A549 (cell line): ENCODE measurements at regions not wholly inside any gene's neighbourhood (a gene's known extent, or its start where the extent isn't known, plus 50 kb on each side); places are given as distances from the start of the nearest gene placed in this dataset.

ENCODE experiments used
- ATAC-seq, 2 experiments: fragments of 200-7000 bp in 1 of 2; fragments of >200 bp in 1 of 2; cut with Nextera tagmentation in 1 of 2; cut with Tn5 transposase in 1 of 2; 3 replicates each; pipeline versions ENCODE4 v1.8.0 to v1.9.1; 2018 to 2020; ENCODE audit warnings: mild to moderate bottlenecking in 1 of 2, moderate library complexity in 1 of 2
- CTCF ChIA-PET: fragments of 300-600 bp; sonication (Branson Sonifier 250); formaldehyde crosslinking; extraction: SDS; loops from one replicate; lab custom pipeline; 2021; ENCODE audit warnings: antibody characterized with exemption, inconsistent platforms; lab: Yijun Ruan, JAX
- POLR2A ChIA-PET: fragments of 350-600 bp; formaldehyde crosslinking; extraction: SDS; loops from one replicate; lab custom pipeline; 2021; ENCODE audit warnings: antibody characterized with exemption, inconsistent platforms; lab: Yijun Ruan, JAX
- DNase-seq, 2 experiments: peaks; one replicate each; pipeline versions ENCODE4 v3.0.0 to v3.0.0-alpha.2; 2011 to 2016; ENCODE audit warnings: low read depth in 1 of 2, low spot score in 1 of 2
- FAIRE-seq: peaks from 2 replicates; lab custom pipeline; 2011; peaks lifted over from hg19 to GRCh38; lab: Jason Lieb, UNC
- H3K27ac ChIP-seq, 2 experiments: fragments of >200 bp; sonication (Bioruptor Twin); formaldehyde crosslinking; 3 replicates each; pipeline ENCODE4 v1.5.1; 2016 to 2017
- H3K4me1 ChIP-seq: fragments of >200 bp; sonication (Bioruptor Twin); formaldehyde crosslinking; 3 replicates; pipeline ENCODE4 v1.6.1; 2016
- H3K4me2 ChIP-seq: fragments of >200 bp; sonication (Bioruptor Twin); formaldehyde crosslinking; 3 replicates; pipeline ENCODE4 v1.6.1; 2016
- H3K4me3 ChIP-seq: fragments of >200 bp; sonication (Bioruptor Twin); formaldehyde crosslinking; 3 replicates; pipeline ENCODE4 v1.5.1; 2016
- H3K9me3 ChIP-seq: fragments of >200 bp; sonication (Bioruptor Twin); formaldehyde crosslinking; 3 replicates; pipeline ENCODE4 v1.6.1; 2016
- BHLHE40 ChIP-seq: IDR thresholded peaks from 2 replicates; pipeline ENCODE4 v1.6.1; 2012; ENCODE audit warnings: low read depth, low read length, inconsistent platforms
- CEBPB ChIP-seq, 2 experiments: fragments of >200 bp in 1 of 2; sonication (Bioruptor Twin) in 1 of 2; formaldehyde crosslinking in 1 of 2; IDR thresholded peaks; 2 replicates each; pipeline ENCODE4 v1.6.1; 2012 to 2016
- CHD2 ChIP-seq: fragments of 150-350 bp; IDR thresholded peaks from 2 replicates; pipeline ENCODE4 v1.6.1; 2014; ENCODE audit warnings: low read length; ENCODE audit not compliant: partially characterized antibody
- CHD4 ChIP-seq: fragments of 200-600 bp; sonication (generic); IDR thresholded peaks from 2 replicates; pipeline ENCODE4 v1.6.1; 2016; ENCODE audit warnings: antibody characterized with exemption, mild to moderate bottlenecking, borderline replicate concordance
- EHMT2 ChIP-seq: fragments of 200-600 bp; sonication (generic); IDR thresholded peaks from 2 replicates; pipeline ENCODE4 v1.6.1; 2016; ENCODE audit warnings: antibody characterized with exemption, low read depth, mild to moderate bottlenecking, moderate library complexity
- FOSB ChIP-seq: fragments of 250-450 bp; sonication (Bioruptor Pico); IDR thresholded peaks from 2 replicates; pipeline ENCODE4 v1.5.0; 2020; ENCODE audit warnings: mild to moderate bottlenecking, moderate library complexity
- HEYL ChIP-seq: fragments of 250-450 bp; sonication (Bioruptor Pico); IDR thresholded peaks from 2 replicates; pipeline ENCODE4 v1.8.0; 2021; ENCODE audit warnings: mild to moderate bottlenecking, moderate library complexity
- HOXA7 ChIP-seq: fragments of 250-450 bp; sonication (Bioruptor Pico); IDR thresholded peaks from 2 replicates; pipeline ENCODE4 v1.5.0; 2020; ENCODE audit warnings: mild to moderate bottlenecking, moderate library complexity
- HOXB5 ChIP-seq: fragments of 250-450 bp; sonication (Bioruptor Pico); IDR thresholded peaks from 2 replicates; pipeline ENCODE4 v1.5.0; 2020; ENCODE audit warnings: mild to moderate bottlenecking, moderate library complexity
- JUN ChIP-seq, 2 experiments: fragments of >200 bp; sonication (Bioruptor Twin); formaldehyde crosslinking; IDR thresholded peaks; 2 replicates in 1 of 2; 3 replicates in 1 of 2; pipeline ENCODE4 v1.6.1; 2016 to 2017
- KDM1A ChIP-seq: fragments of 200-600 bp; sonication (generic); IDR thresholded peaks from 2 replicates; pipeline ENCODE4 v1.6.1; 2016; ENCODE audit warnings: low read depth, mild to moderate bottlenecking
- KDM5A ChIP-seq: fragments of 200-600 bp; sonication (generic); IDR thresholded peaks from 2 replicates; pipeline ENCODE4 v1.6.1; 2016; ENCODE audit warnings: antibody characterized with exemption, mild to moderate bottlenecking
- MYC ChIP-seq: IDR thresholded peaks from 2 replicates; pipeline ENCODE4 v1.6.1; 2012; ENCODE audit warnings: mild to moderate bottlenecking, inconsistent platforms, low read length, improper control_type of control experiment, borderline replicate concordance
- NFE2L2 ChIP-seq: fragments of 150-350 bp; conservative IDR thresholded peaks from 2 replicates; pipeline ENCODE4 v1.6.1; 2014; ENCODE audit warnings: low read length
- NR3C1 ChIP-seq: fragments of >200 bp; sonication (Bioruptor Twin); formaldehyde crosslinking; IDR thresholded peaks from 3 replicates; pipeline ENCODE4 v1.6.1; 2017
- POLR2A ChIP-seq: IDR thresholded peaks from 2 replicates; pipeline ENCODE4 v1.6.1; 2012; ENCODE audit warnings: mild to moderate bottlenecking, low read length
- POLR2AphosphoS2 ChIP-seq: conservative IDR thresholded peaks from 2 replicates; pipeline ENCODE4 v1.6.1; 2012; ENCODE audit warnings: low read length, improper control_type of control experiment, inconsistent platforms
- RARB ChIP-seq: fragments of 250-450 bp; sonication (Bioruptor Pico); IDR thresholded peaks from 2 replicates; pipeline ENCODE4 v1.8.0; 2021; ENCODE audit warnings: mild to moderate bottlenecking, moderate library complexity
- RCOR1 ChIP-seq: fragments of 150-350 bp; IDR thresholded peaks from 2 replicates; pipeline ENCODE4 v1.6.1; 2014; ENCODE audit warnings: antibody characterized with exemption, low read length, low read depth
- SMC3 ChIP-seq: fragments of >200 bp; sonication (Bioruptor Twin); formaldehyde crosslinking; IDR thresholded peaks from 3 replicates; pipeline ENCODE4 v1.6.1; 2018; ENCODE audit warnings: inconsistent platforms
- TFCP2L1 ChIP-seq: fragments of 250-450 bp; sonication (Bioruptor Pico); IDR thresholded peaks from 2 replicates; pipeline ENCODE4 v1.5.0; 2021; ENCODE audit warnings: mild to moderate bottlenecking
- ZNF302 ChIP-seq: fragments of 250-450 bp; sonication (Bioruptor Pico); IDR thresholded peaks from 2 replicates; pipeline ENCODE4 v1.9.0; 2021; ENCODE audit warnings: inconsistent platforms, mild to moderate bottlenecking, moderate library complexity
- WGBS: methylation state at CpG from one replicate; pipeline ENCODE4 v1.1.6; 2017; ENCODE audit errors: missing lambda C conversion rate; 5-methylcytosine and 5-hydroxymethylcytosine counted together
- TF ChIP-seq, protein P1 (sequence below): IDR thresholded peaks from 2 replicates; pipeline ENCODE4 v1.6.1; 2012; ENCODE audit warnings: low read depth, borderline replicate concordance
- TF ChIP-seq, protein P2 (sequence below): fragments of >200 bp; sonication (Bioruptor Twin); formaldehyde crosslinking; IDR thresholded peaks from 3 replicates; pipeline ENCODE4 v1.5.1; 2016
- TF ChIP-seq, protein P3 (sequence below): fragments of 250-450 bp; sonication (Bioruptor Pico); IDR thresholded peaks from 2 replicates; pipeline ENCODE4 v1.5.0; 2021; ENCODE audit warnings: mild to moderate bottlenecking, moderate library complexity, borderline replicate concordance

- POLR2A ChIA-PET = no interaction called here
- CTCF ChIA-PET = no interaction called here
- no peaks in the 10 kb centered on the region for H3K4me1 ChIP-seq
- no peak overlapping the region for H3K4me2 ChIP-seq
- no peaks in the 10 kb centered on the region for H3K9me3 ChIP-seq
- no peak overlapping the region for H3K4me3 ChIP-seq
- TF ChIP-seq, protein P1, sequence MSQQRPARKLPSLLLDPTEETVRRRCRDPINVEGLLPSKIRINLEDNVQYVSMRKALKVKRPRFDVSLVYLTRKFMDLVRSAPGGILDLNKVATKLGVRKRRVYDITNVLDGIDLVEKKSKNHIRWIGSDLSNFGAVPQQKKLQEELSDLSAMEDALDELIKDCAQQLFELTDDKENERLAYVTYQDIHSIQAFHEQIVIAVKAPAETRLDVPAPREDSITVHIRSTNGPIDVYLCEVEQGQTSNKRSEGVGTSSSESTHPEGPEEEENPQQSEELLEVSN = no peak
- no peak for TF ChIP-seq TFCP2L1 (CRISPR knock-in tag)
- WGBS = 0% methylated on average over 4 of the region's 4 CpGs
- H3K27ac ChIP-seq = no peak overlapping the region
- DNase-seq (no peak), ATAC-seq (no peak), FAIRE-seq (no peak)
Observed at GRCh38 chr14:87678624-87679023, 314.4 kb downstream of the GALC start.

DNA sequence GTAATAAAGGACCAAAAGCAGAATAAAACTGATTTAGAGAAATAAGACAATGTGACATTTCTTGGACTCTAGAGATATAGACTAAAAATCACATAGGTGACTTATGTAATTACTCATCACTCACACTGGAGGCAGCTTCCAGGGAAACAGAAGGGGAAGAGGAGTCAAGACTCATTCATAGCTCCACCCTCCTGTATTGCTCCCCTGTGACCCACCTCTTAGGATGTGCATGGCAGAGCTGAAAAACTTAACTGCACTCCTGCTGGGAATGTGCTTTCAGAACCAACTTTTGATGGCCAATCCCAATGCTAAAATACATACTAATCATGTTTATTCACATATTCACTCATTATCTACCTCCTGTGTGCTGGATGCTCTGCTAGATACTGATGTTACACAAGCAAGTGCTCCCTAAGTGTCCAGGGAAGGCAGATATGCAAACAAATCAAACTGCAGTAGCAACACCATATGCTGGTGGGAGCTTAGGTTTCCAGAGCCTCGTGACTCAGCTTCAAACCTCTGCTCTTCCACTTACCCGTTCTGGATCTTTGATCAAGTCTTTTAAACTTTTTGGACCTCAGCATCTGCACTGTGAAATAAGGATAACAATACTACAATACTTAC, 316.1 kb downstream of the GALC start:
- FAIRE-seq = no peak
- Histone ChIP-seq H3K4me1 (no peaks in the 10 kb centered on the region), H3K27ac (no peak overlapping the region), H3K4me3 (no peak overlapping the region), H3K4me2 (no peak overlapping the region), H3K9me3 (no peaks in the 10 kb centered on the region)
- WGBS = 0% methylated on average over 2 of the region's 2 CpGs
- TF ChIP-seq BHLHE40 = no peak
- TF ChIP-seq MYC = no peak
- TF ChIP-seq HOXB5 (CRISPR knock-in tag) = no peak
- TF ChIP-seq, protein P2, sequence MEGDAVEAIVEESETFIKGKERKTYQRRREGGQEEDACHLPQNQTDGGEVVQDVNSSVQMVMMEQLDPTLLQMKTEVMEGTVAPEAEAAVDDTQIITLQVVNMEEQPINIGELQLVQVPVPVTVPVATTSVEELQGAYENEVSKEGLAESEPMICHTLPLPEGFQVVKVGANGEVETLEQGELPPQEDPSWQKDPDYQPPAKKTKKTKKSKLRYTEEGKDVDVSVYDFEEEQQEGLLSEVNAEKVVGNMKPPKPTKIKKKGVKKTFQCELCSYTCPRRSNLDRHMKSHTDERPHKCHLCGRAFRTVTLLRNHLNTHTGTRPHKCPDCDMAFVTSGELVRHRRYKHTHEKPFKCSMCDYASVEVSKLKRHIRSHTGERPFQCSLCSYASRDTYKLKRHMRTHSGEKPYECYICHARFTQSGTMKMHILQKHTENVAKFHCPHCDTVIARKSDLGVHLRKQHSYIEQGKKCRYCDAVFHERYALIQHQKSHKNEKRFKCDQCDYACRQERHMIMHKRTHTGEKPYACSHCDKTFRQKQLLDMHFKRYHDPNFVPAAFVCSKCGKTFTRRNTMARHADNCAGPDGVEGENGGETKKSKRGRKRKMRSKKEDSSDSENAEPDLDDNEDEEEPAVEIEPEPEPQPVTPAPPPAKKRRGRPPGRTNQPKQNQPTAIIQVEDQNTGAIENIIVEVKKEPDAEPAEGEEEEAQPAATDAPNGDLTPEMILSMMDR = no peak
- TF ChIP-seq RARB (CRISPR knock-in tag) = no peak
- no peak for TF ChIP-seq CHD2
- no peak for TF ChIP-seq POLR2A
- TF ChIP-seq KDM1A = no peak
- TF ChIP-seq HEYL = no peak
- no peak for TF ChIP-seq CEBPB (IDR thresholded peaks at IDR 0.05)
- TF ChIP-seq FOSB = no peak
- no peak for TF ChIP-seq JUN (IDR thresholded peaks at IDR 0.05)
- TF ChIP-seq EHMT2 = no peak
- no peak for TF ChIP-seq CHD4
- no peak for TF ChIP-seq KDM5A
- no peak for TF ChIP-seq RCOR1
- TF ChIP-seq, protein P1 = no peak
- TF ChIP-seq TFCP2L1 (CRISPR knock-in tag) = no peak
- DNase-seq = no peak
- CTCF ChIA-PET = no interaction called here
- POLR2A ChIA-PET = no interaction called here
- no peak for ATAC-seq

DNA sequence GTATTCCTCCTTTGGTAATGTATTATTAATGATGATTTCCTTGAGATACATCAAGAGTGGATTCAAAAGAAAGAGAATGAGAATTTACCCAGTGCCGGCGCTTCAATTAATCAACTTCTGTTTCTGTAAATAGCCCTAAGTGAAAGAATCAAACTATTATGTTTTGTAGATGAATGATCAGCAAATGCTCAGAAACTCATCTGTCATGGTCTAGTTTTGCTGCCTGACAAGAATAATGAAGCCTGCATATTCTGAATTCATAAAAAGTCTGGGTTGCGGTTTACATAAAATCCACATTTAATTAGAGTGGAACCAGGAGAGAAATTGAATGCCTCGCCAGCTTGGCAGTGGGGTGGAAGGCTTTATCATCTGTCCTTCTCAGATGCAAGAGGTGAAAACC, 325.3 kb downstream of the GALC start:
- Histone ChIP-seq H3K4me3 (no peak overlapping the region), H3K4me2 (no peak overlapping the region), H3K4me1 (no peaks in the 10 kb centered on the region), H3K27ac (no peak overlapping the region), H3K9me3 (no peaks in the 10 kb centered on the region)
- ChIA-PET POLR2A (no interaction called here), CTCF (no interaction called here)
- no peak for ATAC-seq
- no peak for FAIRE-seq
- no peak for DNase-seq
- 55% methylated on average over 4 of the region's 4 CpGs for WGBS
- TF ChIP-seq NFE2L2 = no peak
- no peak for TF ChIP-seq NR3C1
- TF ChIP-seq, protein P3, sequence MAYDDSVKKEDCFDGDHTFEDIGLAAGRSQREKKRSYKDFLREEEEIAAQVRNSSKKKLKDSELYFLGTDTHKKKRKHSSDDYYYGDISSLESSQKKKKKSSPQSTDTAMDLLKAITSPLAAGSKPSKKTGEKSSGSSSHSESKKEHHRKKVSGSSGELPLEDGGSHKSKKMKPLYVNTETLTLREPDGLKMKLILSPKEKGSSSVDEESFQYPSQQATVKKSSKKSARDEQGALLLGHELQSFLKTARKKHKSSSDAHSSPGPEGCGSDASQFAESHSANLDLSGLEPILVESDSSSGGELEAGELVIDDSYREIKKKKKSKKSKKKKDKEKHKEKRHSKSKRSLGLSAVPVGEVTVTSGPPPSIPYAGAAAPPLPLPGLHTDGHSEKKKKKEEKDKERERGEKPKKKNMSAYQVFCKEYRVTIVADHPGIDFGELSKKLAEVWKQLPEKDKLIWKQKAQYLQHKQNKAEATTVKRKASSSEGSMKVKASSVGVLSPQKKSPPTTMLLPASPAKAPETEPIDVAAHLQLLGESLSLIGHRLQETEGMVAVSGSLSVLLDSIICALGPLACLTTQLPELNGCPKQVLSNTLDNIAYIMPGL (CRISPR knock-in tag) = no peak
- TF ChIP-seq HEYL = no peak
- no peak for TF ChIP-seq TFCP2L1 (CRISPR knock-in tag)
- no peak for TF ChIP-seq POLR2A
- no peak for TF ChIP-seq HOXA7 (CRISPR knock-in tag)
- no peak for TF ChIP-seq ZNF302 (CRISPR knock-in tag)
- TF ChIP-seq SMC3 = no peak
- TF ChIP-seq POLR2AphosphoS2 = no peak
